Small intestine (tissue), 7 donors: ENCODE measurements at regions not wholly inside any gene's neighbourhood (a gene's known extent, or its start where the extent isn't known, plus 50 kb on each side); places are given as distances from the start of the nearest gene placed in this dataset.
A peak's percentile ranks its signal among the peaks of the same experiment; 100 is the strongest.

Experiments
- DNase-seq, 2 donors: peaks; one replicate each; pipeline versions ENCODE4 v3.0.0 to v3.0.0-alpha.2; 2013
- FAIRE-seq: peaks from 2 replicates; lab custom pipeline; 2012; peaks lifted over from hg19 to GRCh38; lab: Jason Lieb, UNC
- H3K27ac ChIP-seq, 3 donors: one replicate each; pipeline ENCODE4 v1.5.1; 2013; ENCODE audit warnings: low read length in 2 of 3, mild to moderate bottlenecking in 2 of 3, control low read depth in 1 of 3, inconsistent platforms in 1 of 3, low read depth in 1 of 3, moderate library complexity in 1 of 3
- H3K27me3 ChIP-seq, 3 donors: one replicate each; pipeline ENCODE4 v1.6.1; 2013; ENCODE audit warnings: low read length in 3 of 3, inconsistent platforms in 1 of 3; ENCODE audit not compliant: control insufficient read depth in 3 of 3, insufficient read depth in 3 of 3
- H3K36me3 ChIP-seq, 3 donors: one replicate each; pipeline ENCODE4 v1.6.1; 2013; ENCODE audit warnings: low read length in 3 of 3, inconsistent platforms in 1 of 3, low read depth in 1 of 3, mild to moderate bottlenecking in 1 of 3, moderate library complexity in 1 of 3; ENCODE audit not compliant: control insufficient read depth in 3 of 3, insufficient read depth in 2 of 3
- H3K4me1 ChIP-seq, 3 donors: one replicate each; pipeline ENCODE4 v1.6.1; 2013; ENCODE audit warnings: low read length in 2 of 3, inconsistent platforms in 1 of 3, low read depth in 1 of 3, mild to moderate bottlenecking in 1 of 3, moderate library complexity in 1 of 3; ENCODE audit not compliant: control insufficient read depth in 3 of 3, insufficient read depth in 2 of 3
- H3K4me3 ChIP-seq, 3 donors: one replicate each; pipeline ENCODE4 v1.5.1; 2013; ENCODE audit warnings: low read length in 3 of 3, control low read depth in 1 of 3, inconsistent platforms in 1 of 3, low read depth in 1 of 3, mild to moderate bottlenecking in 1 of 3, moderate library complexity in 1 of 3
- H3K9me3 ChIP-seq, 2 donors: one replicate each; pipeline ENCODE4 v1.6.1; 2013; ENCODE audit warnings: low read depth in 1 of 2, low read length in 1 of 2; ENCODE audit not compliant: control insufficient read depth in 2 of 2, insufficient read depth in 1 of 2
- WGBS, 3 donors: extraction: QIAGEN DNeasy Blood & Tissue Kit; methylation state at CpG; one replicate each; pipeline ENCODE4 v1.1.7; 2013; 5-methylcytosine and 5-hydroxymethylcytosine counted together
- donor health status: healthy with polysubstance abuse.
- donor health status: control.
- donor health status: control.
- donor health status: Bipolar disorder and iron deficiency.
- donor health status: healthy.

DNA sequence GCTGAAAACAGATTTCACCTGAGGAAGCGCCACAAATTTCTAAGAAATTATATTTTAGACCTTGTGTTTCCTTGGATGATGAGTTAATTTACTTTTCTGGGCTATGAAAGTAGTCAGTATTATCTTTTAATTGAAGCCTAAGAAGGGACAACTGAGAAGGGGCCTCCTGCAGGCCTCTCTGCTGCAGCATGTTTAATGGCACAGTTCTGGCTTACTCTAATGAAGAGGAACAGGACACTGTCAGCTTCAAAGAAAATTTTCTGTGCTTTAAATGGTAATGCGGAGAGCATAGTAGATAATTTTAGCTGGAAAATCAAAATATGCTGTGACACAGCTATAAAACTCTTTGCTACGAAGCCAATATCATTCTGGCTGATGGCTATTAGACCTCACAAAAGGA lies 167.4 kb downstream of the HDGFL1 start:
- 91 to 93% (median 92%) methylated on average over 3 of the region's 3 CpGs for WGBS, 3 donors
- Histone ChIP-seq H3K36me3 (no peaks in the 10 kb centered on the region), H3K27me3 (no peaks in the 10 kb centered on the region), H3K27ac (no peak overlapping the region), H3K4me1 (peaks cover 0 to 2% (median 0%) of the 10 kb centered on the region in 3 donors), H3K4me3 (no peak overlapping the region), H3K9me3 (no peaks in the 10 kb centered on the region)
- DNase-seq (no peak), FAIRE-seq (no peak)

DNA sequence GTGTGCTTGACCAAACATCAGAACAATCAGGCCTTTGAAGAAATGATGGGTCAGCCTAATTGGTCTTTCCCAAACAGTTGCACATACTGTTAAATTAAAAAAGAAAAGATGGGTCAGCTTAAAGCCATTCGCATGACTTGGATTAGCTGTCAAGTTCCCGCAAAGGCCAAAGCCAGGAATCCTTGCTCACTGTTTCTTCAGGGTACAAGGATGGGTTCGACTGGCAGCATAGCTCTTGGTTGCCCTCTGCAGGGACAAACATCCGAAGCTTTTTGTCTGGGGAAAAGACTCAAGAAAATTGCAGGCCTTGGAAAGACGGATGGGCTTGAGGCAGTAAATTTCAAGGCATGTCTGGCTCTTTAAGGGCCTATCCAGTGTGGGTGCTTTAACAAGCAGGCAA lies 168.0 kb downstream of the HDGFL1 start:
- H3K9me3 ChIP-seq: no peaks in the 10 kb centered on the region
- DNase-seq: peak; percentile 30 to 44
- 51 to 55% (median 54%) methylated on average over 5 of the region's 5 CpGs for WGBS, 3 donors
- H3K36me3 ChIP-seq: no peaks in the 10 kb centered on the region
- FAIRE-seq: no peak
- H3K4me3 ChIP-seq: no peak overlapping the region
- no peaks in the 10 kb centered on the region for H3K27me3 ChIP-seq
- no peaks in the 10 kb centered on the region for H3K4me1 ChIP-seq
- H3K27ac ChIP-seq: no peak overlapping the region

DNA sequence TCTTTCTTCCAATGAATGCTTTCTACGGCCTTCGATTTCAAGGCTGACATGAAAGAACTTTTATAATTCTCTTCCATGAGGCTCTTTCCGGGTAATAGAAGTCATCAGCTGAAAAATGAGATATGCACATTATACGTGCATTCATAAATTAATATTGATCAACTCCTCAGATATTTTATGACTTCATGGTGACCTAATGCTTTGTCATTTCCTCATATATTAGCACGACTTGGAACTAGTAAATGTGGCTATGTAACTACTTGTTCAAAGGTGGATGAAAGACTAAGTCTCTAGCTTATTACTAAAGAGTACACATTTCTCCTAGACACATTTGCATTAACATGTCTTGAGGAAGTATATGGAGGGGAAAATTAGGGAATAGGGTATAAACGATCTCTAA lies 168.8 kb downstream of the HDGFL1 start:
- H3K36me3 ChIP-seq: no peaks in the 10 kb centered on the region
- H3K27me3 ChIP-seq: no peaks in the 10 kb centered on the region
- whole genome bisulfite sequencing, 3 donors: 76 to 88% (median 83%) methylated on average over 6 of the region's 6 CpGs
- H3K9me3 ChIP-seq: no peaks in the 10 kb centered on the region
- DNase-seq (no peak), FAIRE-seq (no peak)
- no peak overlapping the region for H3K27ac ChIP-seq
- no peaks in the 10 kb centered on the region for H3K4me1 ChIP-seq
- H3K4me3 ChIP-seq: no peak overlapping the region

DNA sequence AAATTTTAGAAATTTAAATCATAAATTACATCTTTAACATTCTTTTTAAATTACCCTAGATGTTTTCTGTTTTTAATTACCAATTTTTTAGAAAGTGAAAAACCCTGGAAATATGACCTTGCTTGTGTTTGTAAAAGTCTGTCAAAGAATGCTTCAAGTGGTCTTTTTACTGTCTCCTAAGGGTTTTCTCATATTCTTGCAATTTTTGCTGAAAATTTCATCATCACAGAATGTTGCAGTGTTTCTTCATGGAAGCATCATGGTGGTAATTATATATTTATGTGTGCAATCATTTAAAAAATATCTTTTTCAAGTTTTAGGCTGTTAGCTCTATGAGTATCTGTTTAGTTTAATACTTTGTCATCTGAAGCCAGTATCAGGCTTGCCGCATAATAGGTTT lies 178.2 kb downstream of the HDGFL1 start:
- H3K4me3 ChIP-seq: no peak overlapping the region
- H3K27ac ChIP-seq: no peak overlapping the region
- 52 to 99% (median 97%) methylated on average over 1 of the region's 1 CpG for WGBS, 3 donors
- no peaks in the 10 kb centered on the region for H3K4me1 ChIP-seq
- H3K27me3 ChIP-seq: no peaks in the 10 kb centered on the region
- FAIRE-seq (no peak), DNase-seq (no peak)
- no peaks in the 10 kb centered on the region for H3K36me3 ChIP-seq
- no peaks in the 10 kb centered on the region for H3K9me3 ChIP-seq

DNA sequence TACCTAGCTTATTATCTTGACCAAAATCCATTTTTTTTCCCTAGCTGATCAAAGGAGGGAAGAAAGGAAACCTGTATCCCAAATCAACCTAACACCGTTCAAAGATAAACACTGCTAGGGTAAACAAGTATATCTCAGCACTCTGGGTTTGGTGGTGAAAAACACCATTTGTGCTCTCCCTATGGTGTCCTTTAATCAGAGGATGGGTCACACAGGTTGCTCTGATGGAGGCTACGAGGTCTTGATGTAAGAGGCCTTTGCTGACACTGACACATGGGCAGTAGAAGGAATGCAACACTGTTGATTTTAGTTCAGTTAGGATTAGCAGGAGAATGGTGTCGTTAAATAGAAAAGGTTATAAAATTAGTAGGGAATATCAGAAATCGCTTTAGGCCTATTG lies 179.3 kb downstream of the HDGFL1 start:
- FAIRE-seq (no peak), DNase-seq (no peak)
- no peaks in the 10 kb centered on the region for H3K27me3 ChIP-seq
- no peaks in the 10 kb centered on the region for H3K9me3 ChIP-seq
- no peak overlapping the region for H3K4me3 ChIP-seq
- 70 to 77% (median 75%) methylated on average over 4 of the region's 4 CpGs for WGBS, 3 donors
- H3K4me1 ChIP-seq: no peaks in the 10 kb centered on the region
- no peaks in the 10 kb centered on the region for H3K36me3 ChIP-seq
- H3K27ac ChIP-seq: no peak overlapping the region

DNA sequence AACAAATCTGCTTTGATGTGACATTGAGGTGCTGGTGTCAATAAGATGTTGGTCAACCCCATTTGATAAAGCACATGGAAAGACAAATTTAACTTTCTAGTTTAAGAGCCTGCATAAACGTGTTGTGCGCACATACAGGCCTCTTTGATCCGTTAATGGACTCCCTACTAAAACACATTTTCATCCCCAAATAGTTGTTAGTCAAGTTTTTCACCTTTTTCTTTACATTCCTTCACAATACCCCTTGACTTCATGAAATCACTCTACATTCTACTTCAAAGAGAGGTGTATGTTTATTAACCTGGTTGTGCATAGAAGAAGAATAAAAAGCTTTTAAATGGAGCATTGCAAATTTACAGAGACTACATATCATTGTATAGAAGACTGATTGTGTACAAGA lies 180.3 kb downstream of the HDGFL1 start:
- no peaks in the 10 kb centered on the region for H3K36me3 ChIP-seq
- 85 to 89% (median 87%) methylated on average over 3 of the region's 3 CpGs for WGBS, 3 donors
- no peak for FAIRE-seq

DNA sequence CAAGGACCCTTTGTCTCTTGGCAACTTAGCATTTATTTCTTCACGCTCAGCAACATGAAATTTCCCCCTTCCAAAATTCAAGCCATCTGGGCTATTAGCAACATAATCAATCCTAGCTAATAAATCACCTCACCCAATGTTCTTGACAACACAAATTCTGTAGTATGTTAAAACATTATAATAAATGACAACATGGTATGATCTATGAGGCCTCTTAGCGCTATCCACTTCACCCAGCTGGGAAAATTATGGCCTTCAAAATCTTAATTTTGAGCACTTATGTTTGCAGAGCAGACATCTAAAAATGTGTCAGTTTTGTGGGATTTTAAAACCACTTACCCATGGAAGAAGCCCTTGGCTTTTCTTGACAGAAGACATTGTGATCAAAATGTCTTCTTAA lies 181.9 kb downstream of the HDGFL1 start:
- DNase-seq (no peak), FAIRE-seq (no peak)
- no peak overlapping the region for H3K27ac ChIP-seq
- no peak overlapping the region for H3K4me3 ChIP-seq
- H3K4me1 ChIP-seq: no peaks in the 10 kb centered on the region
- no peaks in the 10 kb centered on the region for H3K27me3 ChIP-seq
- 90 to 99% (median 93%) methylated on average over 2 of the region's 2 CpGs for WGBS, 3 donors
- no peaks in the 10 kb centered on the region for H3K9me3 ChIP-seq
- H3K36me3 ChIP-seq: no peaks in the 10 kb centered on the region

More for the DNA sequence above, 180.3 kb downstream of the HDGFL1 start:
- no peaks in the 10 kb centered on the region for H3K9me3 ChIP-seq
- H3K27me3 ChIP-seq: no peaks in the 10 kb centered on the region
- no peak overlapping the region for H3K4me3 ChIP-seq
- no peak overlapping the region for H3K27ac ChIP-seq
- DNase-seq: no peak
- no peaks in the 10 kb centered on the region for H3K4me1 ChIP-seq

DNA sequence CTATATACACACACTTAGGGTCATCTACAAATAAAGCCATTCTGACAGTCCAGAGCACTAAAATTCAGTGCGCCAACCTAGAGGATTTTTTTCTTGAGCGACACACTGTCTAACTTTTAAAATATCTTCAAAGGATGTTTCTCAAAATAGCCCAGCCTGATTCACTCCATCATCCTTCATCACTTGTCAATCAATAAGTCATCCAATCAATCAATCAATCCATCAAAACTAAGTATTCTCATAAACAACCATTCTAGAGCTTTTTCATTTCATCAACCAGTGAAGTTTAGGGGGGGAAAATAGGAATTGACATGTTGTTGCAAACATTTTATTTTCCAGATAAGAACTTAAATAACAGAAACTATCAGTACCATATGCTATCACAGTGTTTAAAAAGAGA lies 183.2 kb downstream of the HDGFL1 start:
- WGBS, 3 donors: 93 to 97% (median 94%) methylated on average over 2 of the region's 2 CpGs
- Histone ChIP-seq H3K4me3 (no peak overlapping the region), H3K9me3 (no peaks in the 10 kb centered on the region), H3K27me3 (no peaks in the 10 kb centered on the region), H3K4me1 (no peaks in the 10 kb centered on the region), H3K27ac (no peak overlapping the region), H3K36me3 (no peaks in the 10 kb centered on the region)
- FAIRE-seq: no peak
- no peak for DNase-seq

DNA sequence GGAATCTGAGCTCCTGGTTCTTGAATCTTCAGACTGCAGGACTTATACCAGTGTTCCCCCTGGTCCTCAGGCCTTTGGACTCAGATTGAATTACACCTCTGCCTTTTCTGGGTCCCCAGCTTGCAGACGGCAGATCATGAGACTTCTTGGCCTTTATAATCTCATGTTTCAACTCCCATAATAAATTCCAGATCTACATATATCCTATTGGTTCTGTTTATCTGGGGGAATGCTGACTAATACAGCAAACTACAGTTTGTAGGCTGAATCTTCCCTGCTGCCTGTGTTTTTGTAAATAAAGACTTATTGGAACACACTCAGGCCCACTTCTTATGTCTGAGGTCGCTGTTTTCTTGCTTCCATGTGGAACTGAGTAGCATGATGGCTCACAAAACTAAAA lies 184.7 kb downstream of the HDGFL1 start:
- no peaks in the 10 kb centered on the region for H3K36me3 ChIP-seq
- H3K4me1 ChIP-seq: no peaks in the 10 kb centered on the region
- no peak overlapping the region for H3K27ac ChIP-seq
- no peaks in the 10 kb centered on the region for H3K9me3 ChIP-seq
- no peaks in the 10 kb centered on the region for H3K27me3 ChIP-seq
- H3K4me3 ChIP-seq: no peak overlapping the region
- 27 to 48% (median 35%) methylated on average over 2 of the region's 2 CpGs for WGBS, 3 donors
- DNase-seq: peak in 1 of 2 donors; percentile 48
- FAIRE-seq: no peak
